Liver (tissue), 7 donors: ENCODE measurements at regions not wholly inside any gene's neighbourhood (a gene's known extent, or its start where the extent isn't known, plus 50 kb on each side); places are given as distances from the start of the nearest gene placed in this dataset.
A peak's percentile ranks its signal among the peaks of the same experiment; 100 is the strongest.

Experiments used
- DNase-seq: peaks from one replicate; pipeline ENCODE4 v3.0.0-alpha.2; 2017; ENCODE audit warnings: low spot score
- H3K27ac ChIP-seq, 2 donors: one replicate each; pipeline ENCODE4 v1.7.0; 2013; ENCODE audit warnings: inconsistent platforms in 2 of 2, low read length in 2 of 2, control low read depth in 1 of 2, low read depth in 1 of 2, mild to moderate bottlenecking in 1 of 2
- H3K27me3 ChIP-seq, 4 donors: one replicate each; pipeline versions ENCODE4 v1.6.1 to v1.7.0; 2013; ENCODE audit warnings: low read length in 3 of 4, inconsistent platforms in 1 of 4, mild to moderate bottlenecking in 1 of 4, moderate library complexity in 1 of 4; ENCODE audit not compliant: control insufficient read depth in 4 of 4, insufficient read depth in 4 of 4
- H3K36me3 ChIP-seq, 4 donors: one replicate each; pipeline versions ENCODE4 v1.6.1 to v1.7.0; 2013; ENCODE audit warnings: low read length in 3 of 4, mild to moderate bottlenecking in 3 of 4, low read depth in 1 of 4, moderate library complexity in 1 of 4; ENCODE audit not compliant: control insufficient read depth in 4 of 4, insufficient read depth in 3 of 4
- H3K4me1 ChIP-seq, 4 donors: one replicate each; pipeline versions ENCODE4 v1.6.1 to v1.7.0; 2013; ENCODE audit warnings: low read length in 3 of 4, mild to moderate bottlenecking in 3 of 4, moderate library complexity in 1 of 4; ENCODE audit not compliant: control insufficient read depth in 4 of 4, insufficient read depth in 4 of 4
- H3K4me3 ChIP-seq, 3 donors: one replicate each; pipeline versions ENCODE4 v1.6.1 to v1.7.0; 2013; ENCODE audit warnings: low read length in 3 of 3, control low read depth in 1 of 3, low read depth in 1 of 3, mild to moderate bottlenecking in 1 of 3
- H3K9ac ChIP-seq, 2 donors: one replicate each; pipeline ENCODE4 v1.7.0; 2013; ENCODE audit warnings: low read length in 2 of 2, mild to moderate bottlenecking in 2 of 2, moderate library complexity in 2 of 2, control low read depth in 1 of 2, low read depth in 1 of 2
- H3K9me3 ChIP-seq, 4 donors: one replicate each; pipeline versions ENCODE4 v1.6.1 to v1.7.0; 2013; ENCODE audit warnings: low read length in 3 of 4; ENCODE audit not compliant: control insufficient read depth in 4 of 4
- EGR1 ChIP-seq, 2 donors: IDR thresholded peaks; 2 replicates each; pipeline ENCODE4 v1.6.1; 2016 to 2018; ENCODE audit warnings: antibody characterized with exemption in 2 of 2, low read depth in 2 of 2
- HNF4A ChIP-seq, 2 donors: conservative IDR thresholded peaks; 2 replicates each; pipeline ENCODE4 v1.6.1; 2016; ENCODE audit warnings: antibody characterized with exemption in 2 of 2, mild to moderate bottlenecking in 2 of 2
- HNF4G ChIP-seq: IDR thresholded peaks from 2 replicates; pipeline ENCODE4 v1.6.1; 2016; ENCODE audit warnings: antibody characterized with exemption
- JUND ChIP-seq, 2 donors: IDR thresholded peaks; 2 replicates each; pipeline ENCODE4 v1.6.1; 2016; ENCODE audit warnings: antibody characterized with exemption in 2 of 2
- RAD21 ChIP-seq, 2 donors: IDR thresholded peaks; 2 replicates each; pipeline ENCODE4 v1.6.1; 2016; ENCODE audit warnings: antibody characterized with exemption in 2 of 2, mild to moderate bottlenecking in 2 of 2
- RXRA ChIP-seq, 2 donors: IDR thresholded peaks; 2 replicates each; pipeline ENCODE4 v1.6.1; 2017 to 2018; ENCODE audit warnings: antibody characterized with exemption in 2 of 2, mild to moderate bottlenecking in 1 of 2
- TAF1 ChIP-seq: conservative IDR thresholded peaks from 2 replicates; pipeline ENCODE4 v1.6.1; 2016; ENCODE audit warnings: antibody characterized with exemption, mild to moderate bottlenecking
- WGBS: extraction: QIAGEN DNeasy Blood & Tissue Kit; methylation state at CpG from one replicate; pipeline ENCODE4 v1.1.7; 2013; 5-methylcytosine and 5-hydroxymethylcytosine counted together
- TF ChIP-seq, protein P1 (sequence below): IDR thresholded peaks from 2 replicates; pipeline ENCODE4 v1.6.1; 2016; ENCODE audit warnings: antibody characterized with exemption
- TF ChIP-seq, protein P2 (sequence below): IDR thresholded peaks from 2 replicates; pipeline ENCODE4 v1.6.1; 2016; ENCODE audit warnings: antibody characterized with exemption, mild to moderate bottlenecking
- TF ChIP-seq, protein P3 (sequence below): IDR thresholded peaks from 2 replicates; pipeline ENCODE4 v1.6.1; 2016; ENCODE audit warnings: antibody characterized with exemption
- donor health status: healthy.
- donor health status: healthy.
- donor health status: healthy.
- donor health status: healthy.

DNA sequence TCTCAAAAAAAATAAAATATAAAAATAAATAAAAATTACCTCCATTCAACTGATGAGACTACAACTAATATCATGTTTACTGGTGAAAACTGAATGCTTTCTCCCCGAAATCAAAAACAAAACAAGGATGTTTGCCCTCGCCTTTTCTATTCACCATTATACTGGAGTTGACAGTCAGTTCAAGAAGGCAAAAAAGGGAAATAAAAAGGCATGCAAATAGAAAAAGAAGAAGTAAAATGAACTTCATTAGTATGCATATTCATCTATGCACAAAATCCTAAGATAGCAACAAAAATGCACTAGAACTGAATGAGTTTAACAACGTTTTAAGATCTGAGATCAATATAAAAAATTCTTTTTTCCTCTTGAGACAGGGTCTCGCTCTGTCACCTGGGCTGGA, 72.7 kb upstream of the FAM174B start:
- no peaks in the 10 kb centered on the region for H3K4me1 ChIP-seq
- no peaks in the 10 kb centered on the region for H3K36me3 ChIP-seq
- no peak for DNase-seq
- H3K27me3 ChIP-seq = no peaks in the 10 kb centered on the region
- TF ChIP-seq TAF1 (no peak), HNF4A (conservative IDR thresholded peaks at IDR 0.05) (no peak), JUND (IDR thresholded peaks at IDR 0.05) (no peak), RAD21 (IDR thresholded peaks at IDR 0.05) (no peak), EGR1 (IDR thresholded peaks at IDR 0.05; ENCODE audit: low read depth in 2 of 2) (no peak)
- TF ChIP-seq, protein P1, sequence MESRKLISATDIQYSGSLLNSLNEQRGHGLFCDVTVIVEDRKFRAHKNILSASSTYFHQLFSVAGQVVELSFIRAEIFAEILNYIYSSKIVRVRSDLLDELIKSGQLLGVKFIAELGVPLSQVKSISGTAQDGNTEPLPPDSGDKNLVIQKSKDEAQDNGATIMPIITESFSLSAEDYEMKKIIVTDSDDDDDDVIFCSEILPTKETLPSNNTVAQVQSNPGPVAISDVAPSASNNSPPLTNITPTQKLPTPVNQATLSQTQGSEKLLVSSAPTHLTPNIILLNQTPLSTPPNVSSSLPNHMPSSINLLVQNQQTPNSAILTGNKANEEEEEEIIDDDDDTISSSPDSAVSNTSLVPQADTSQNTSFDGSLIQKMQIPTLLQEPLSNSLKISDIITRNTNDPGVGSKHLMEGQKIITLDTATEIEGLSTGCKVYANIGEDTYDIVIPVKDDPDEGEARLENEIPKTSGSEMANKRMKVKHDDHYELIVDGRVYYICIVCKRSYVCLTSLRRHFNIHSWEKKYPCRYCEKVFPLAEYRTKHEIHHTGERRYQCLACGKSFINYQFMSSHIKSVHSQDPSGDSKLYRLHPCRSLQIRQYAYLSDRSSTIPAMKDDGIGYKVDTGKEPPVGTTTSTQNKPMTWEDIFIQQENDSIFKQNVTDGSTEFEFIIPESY = no peak
- TF ChIP-seq, protein P2, sequence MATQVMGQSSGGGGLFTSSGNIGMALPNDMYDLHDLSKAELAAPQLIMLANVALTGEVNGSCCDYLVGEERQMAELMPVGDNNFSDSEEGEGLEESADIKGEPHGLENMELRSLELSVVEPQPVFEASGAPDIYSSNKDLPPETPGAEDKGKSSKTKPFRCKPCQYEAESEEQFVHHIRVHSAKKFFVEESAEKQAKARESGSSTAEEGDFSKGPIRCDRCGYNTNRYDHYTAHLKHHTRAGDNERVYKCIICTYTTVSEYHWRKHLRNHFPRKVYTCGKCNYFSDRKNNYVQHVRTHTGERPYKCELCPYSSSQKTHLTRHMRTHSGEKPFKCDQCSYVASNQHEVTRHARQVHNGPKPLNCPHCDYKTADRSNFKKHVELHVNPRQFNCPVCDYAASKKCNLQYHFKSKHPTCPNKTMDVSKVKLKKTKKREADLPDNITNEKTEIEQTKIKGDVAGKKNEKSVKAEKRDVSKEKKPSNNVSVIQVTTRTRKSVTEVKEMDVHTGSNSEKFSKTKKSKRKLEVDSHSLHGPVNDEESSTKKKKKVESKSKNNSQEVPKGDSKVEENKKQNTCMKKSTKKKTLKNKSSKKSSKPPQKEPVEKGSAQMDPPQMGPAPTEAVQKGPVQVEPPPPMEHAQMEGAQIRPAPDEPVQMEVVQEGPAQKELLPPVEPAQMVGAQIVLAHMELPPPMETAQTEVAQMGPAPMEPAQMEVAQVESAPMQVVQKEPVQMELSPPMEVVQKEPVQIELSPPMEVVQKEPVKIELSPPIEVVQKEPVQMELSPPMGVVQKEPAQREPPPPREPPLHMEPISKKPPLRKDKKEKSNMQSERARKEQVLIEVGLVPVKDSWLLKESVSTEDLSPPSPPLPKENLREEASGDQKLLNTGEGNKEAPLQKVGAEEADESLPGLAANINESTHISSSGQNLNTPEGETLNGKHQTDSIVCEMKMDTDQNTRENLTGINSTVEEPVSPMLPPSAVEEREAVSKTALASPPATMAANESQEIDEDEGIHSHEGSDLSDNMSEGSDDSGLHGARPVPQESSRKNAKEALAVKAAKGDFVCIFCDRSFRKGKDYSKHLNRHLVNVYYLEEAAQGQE = no peak
- TF ChIP-seq, protein P3, sequence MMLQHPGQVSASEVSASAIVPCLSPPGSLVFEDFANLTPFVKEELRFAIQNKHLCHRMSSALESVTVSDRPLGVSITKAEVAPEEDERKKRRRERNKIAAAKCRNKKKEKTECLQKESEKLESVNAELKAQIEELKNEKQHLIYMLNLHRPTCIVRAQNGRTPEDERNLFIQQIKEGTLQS = no peak
- 90% methylated on average over 4 of the region's 4 CpGs for WGBS
- no peak overlapping the region for H3K9ac ChIP-seq
- H3K9me3 ChIP-seq = no peaks in the 10 kb centered on the region
- H3K27ac ChIP-seq = no peak overlapping the region
- H3K4me3 ChIP-seq = no peak overlapping the region

DNA sequence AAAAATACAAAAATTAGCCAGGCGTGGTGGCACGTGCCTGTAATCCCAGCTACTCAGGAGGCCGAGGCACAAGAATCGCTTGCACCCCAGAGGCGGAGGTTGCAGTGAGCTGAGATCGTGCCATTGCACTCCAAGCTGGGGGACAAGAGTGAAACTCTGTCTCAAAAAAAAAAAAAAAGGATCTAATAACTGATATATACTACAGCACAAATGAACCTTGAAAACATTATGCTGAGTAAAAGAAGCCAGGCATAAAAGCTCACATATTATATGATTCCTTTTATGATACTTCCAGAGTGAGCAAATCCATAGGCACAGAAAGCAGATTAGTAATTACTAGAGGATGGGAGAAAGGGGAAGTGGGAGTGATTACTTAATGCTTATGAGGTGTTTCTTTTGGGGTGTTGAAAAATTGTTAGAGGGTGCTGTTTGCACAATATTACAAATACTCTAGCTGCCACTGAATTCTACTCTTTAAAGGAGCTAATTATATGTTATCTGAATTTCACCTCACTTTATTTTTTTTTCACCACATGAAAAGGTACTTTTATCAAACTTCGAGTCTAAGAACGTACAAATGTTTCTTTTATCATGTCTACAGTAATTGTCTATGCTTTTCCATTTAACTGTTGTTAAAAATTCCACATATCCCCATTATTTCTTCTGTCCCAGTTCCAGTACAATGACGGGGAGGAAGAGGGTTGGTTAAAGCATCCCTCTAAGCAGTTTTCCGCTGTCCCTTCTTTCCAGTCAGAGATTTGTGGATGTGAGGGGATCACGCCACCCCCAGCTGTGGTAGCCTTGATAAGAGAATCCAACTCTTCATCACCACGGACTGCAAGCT, 77.7 kb upstream of the FAM174B start:
- H3K9ac ChIP-seq = no peak overlapping the region
- TF ChIP-seq, protein P1 = no peak
- TF ChIP-seq HNF4G = no peak
- no peak for TF ChIP-seq RXRA (IDR thresholded peaks at IDR 0.05)
- no peak for TF ChIP-seq HNF4A (conservative IDR thresholded peaks at IDR 0.05)
- no peak for DNase-seq
- WGBS = 77% methylated on average over 12 of the region's 12 CpGs
- no peaks in the 10 kb centered on the region for H3K4me1 ChIP-seq
- H3K27me3 ChIP-seq = no peaks in the 10 kb centered on the region
- H3K4me3 ChIP-seq = peak overlapping the region in 2 of 3 donors; percentile 49 to 56
- H3K9me3 ChIP-seq = no peaks in the 10 kb centered on the region
- H3K27ac ChIP-seq = no peak overlapping the region
- H3K36me3 ChIP-seq = no peaks in the 10 kb centered on the region
